Activated naive CD4-positive, alpha-beta T cell treated with anti-CD3 and anti-CD28 coated beads, Interleukin-2, amount 10 ng/mL, durations not matched to agents 7 days and 5 days (primary cell): ENCODE measurements at regions not wholly inside any gene's neighbourhood (a gene's known extent, or its start where the extent isn't known, plus 50 kb on each side); places are given as distances from the start of the nearest gene placed in this dataset.
"Not testable (repeated sequence)": the region's sequence is repeated elsewhere in the genome, so short reads cannot be mapped to it uniquely, and the experiment has no call there.

Source experiments
- CTCF ChIA-PET: fragments of 350-600 bp; sonication (Branson Sonifier 250); formaldehyde crosslinking; loops from one replicate; lab custom pipeline; 2021; ENCODE audit warnings: antibody characterized with exemption; lab: Charles Lee
- DNase-seq: peaks from one replicate; pipeline ENCODE4 v3.0.0-alpha.2; 2020
- H3K27ac Mint-ChIP-seq: one replicate; pipeline ENCODE4 v1.8.0; 2021; ENCODE audit warnings: mild to moderate bottlenecking, moderate library complexity, mixed read lengths
- H3K27me3 Mint-ChIP-seq: one replicate; pipeline ENCODE4 v1.8.0; 2021; ENCODE audit warnings: mild to moderate bottlenecking, mixed read lengths
- H3K36me3 Mint-ChIP-seq: one replicate; pipeline ENCODE4 v1.8.0; 2021; ENCODE audit warnings: mixed read lengths
- H3K4me1 Mint-ChIP-seq: one replicate; pipeline ENCODE4 v1.8.0; 2021; ENCODE audit warnings: mixed read lengths
- H3K4me3 Mint-ChIP-seq: one replicate; pipeline ENCODE4 v1.8.0; 2021; ENCODE audit warnings: mild to moderate bottlenecking, moderate library complexity, mixed read lengths
- H3K9me3 Mint-ChIP-seq: one replicate; pipeline ENCODE4 v1.8.0; 2021; ENCODE audit warnings: mixed read lengths

DNA sequence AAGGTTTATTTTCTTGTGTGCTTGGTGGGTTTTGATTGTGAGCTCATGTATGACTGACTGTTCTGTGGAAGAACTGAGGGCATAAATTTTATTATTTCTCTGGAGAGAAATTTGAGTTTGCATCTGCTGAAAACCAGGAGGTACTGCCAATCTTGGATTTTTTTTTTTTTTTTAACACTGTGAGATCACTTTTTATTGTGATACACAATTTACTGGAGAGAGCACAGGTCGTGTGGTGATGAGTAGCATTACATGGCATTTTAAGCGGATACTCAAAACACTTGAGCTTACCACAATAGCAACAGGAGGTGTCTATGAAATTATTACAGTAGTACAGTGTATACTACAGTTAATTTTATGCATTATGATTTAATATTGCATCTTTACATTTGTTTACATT is 237.4 kb downstream of the MFSD1 start:
- Mint-ChIP-seq H3K27me3 (no peaks in the 10 kb centered on the region), H3K36me3 (no peaks in the 10 kb centered on the region), H3K9me3 (no peaks in the 10 kb centered on the region), H3K4me1 (no peaks in the 10 kb centered on the region), H3K4me3 (no peak overlapping the region), H3K27ac (no peak overlapping the region)
- CTCF ChIA-PET: interaction anchor here (0.6 kb wide), 1 partner anchor 317 kb away, joined by 3 read pairs; no protein-coding TSS in a partner anchor
- DNase-seq: no peak

- CTCF ChIA-PET: no interaction called here
- H3K4me1 Mint-ChIP-seq: no peaks in the 10 kb centered on the region
- no peaks in the 10 kb centered on the region for H3K36me3 Mint-ChIP-seq
- no peak overlapping the region for H3K27ac Mint-ChIP-seq
- no peak for DNase-seq
- no peak overlapping the region for H3K4me3 Mint-ChIP-seq
- no peaks in the 10 kb centered on the region for H3K27me3 Mint-ChIP-seq
- peaks cover 1% of the 10 kb centered on the region for H3K9me3 Mint-ChIP-seq
Observed at GRCh38 chr3:159045279-159045885, 243.5 kb downstream of the MFSD1 start.

GRCh38 chr3:159047361-159047760 is 245.5 kb downstream of the MFSD1 start:
- Mint-ChIP-seq H3K36me3 (no peaks in the 10 kb centered on the region), H3K27ac (no peak overlapping the region), H3K4me3 (no peak overlapping the region), H3K9me3 (peaks cover 1% of the 10 kb centered on the region), H3K4me1 (no peaks in the 10 kb centered on the region), H3K27me3 (no peaks in the 10 kb centered on the region)
- no peak for DNase-seq
- CTCF ChIA-PET: interaction anchor here (1.0 kb wide), 1 partner anchor 73 kb away, joined by 3 read pairs; no protein-coding TSS in a partner anchor

- H3K27me3 Mint-ChIP-seq, H3K4me3 Mint-ChIP-seq, H3K4me1 Mint-ChIP-seq, CTCF ChIA-PET, H3K36me3 Mint-ChIP-seq, DNase-seq, H3K27ac Mint-ChIP-seq, H3K9me3 Mint-ChIP-seq: not testable (repeated sequence)
Observed at GRCh38 chr3:159052494-159052893, 250.6 kb downstream of the MFSD1 start.

- no peak for DNase-seq
- Mint-ChIP-seq H3K9me3 (no peaks in the 10 kb centered on the region), H3K36me3 (no peaks in the 10 kb centered on the region), H3K4me3 (no peak overlapping the region), H3K27ac (no peak overlapping the region), H3K27me3 (no peaks in the 10 kb centered on the region), H3K4me1 (no peaks in the 10 kb centered on the region)
- CTCF ChIA-PET: no interaction called here
Observed at GRCh38 chr3:159057621-159058020, 255.8 kb downstream of the MFSD1 start.

DNA sequence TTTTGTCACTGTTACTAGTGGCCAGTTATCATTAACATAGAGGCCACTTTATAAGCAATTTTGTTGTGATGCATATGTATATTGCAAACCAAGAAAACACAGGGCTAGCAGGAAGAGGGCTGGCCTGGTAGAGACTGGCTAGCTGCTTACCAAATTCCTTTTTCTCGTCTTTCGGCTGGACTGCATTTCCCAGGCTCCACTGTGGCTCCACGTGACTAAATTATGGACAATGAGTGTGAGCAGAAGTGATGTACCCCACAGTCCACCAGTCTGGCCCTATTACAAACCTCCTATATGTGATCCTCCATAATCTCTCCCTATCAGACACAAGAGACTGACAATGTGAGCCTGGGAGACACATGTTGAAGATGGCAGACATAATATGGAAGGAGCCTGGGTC is 257.0 kb downstream of the MFSD1 start:
- CTCF ChIA-PET: no interaction called here
- no peak for DNase-seq
- H3K9me3 Mint-ChIP-seq: no peaks in the 10 kb centered on the region
- no peak overlapping the region for H3K4me3 Mint-ChIP-seq
- H3K36me3 Mint-ChIP-seq: no peaks in the 10 kb centered on the region
- no peaks in the 10 kb centered on the region for H3K4me1 Mint-ChIP-seq
- no peak overlapping the region for H3K27ac Mint-ChIP-seq
- no peaks in the 10 kb centered on the region for H3K27me3 Mint-ChIP-seq

DNA sequence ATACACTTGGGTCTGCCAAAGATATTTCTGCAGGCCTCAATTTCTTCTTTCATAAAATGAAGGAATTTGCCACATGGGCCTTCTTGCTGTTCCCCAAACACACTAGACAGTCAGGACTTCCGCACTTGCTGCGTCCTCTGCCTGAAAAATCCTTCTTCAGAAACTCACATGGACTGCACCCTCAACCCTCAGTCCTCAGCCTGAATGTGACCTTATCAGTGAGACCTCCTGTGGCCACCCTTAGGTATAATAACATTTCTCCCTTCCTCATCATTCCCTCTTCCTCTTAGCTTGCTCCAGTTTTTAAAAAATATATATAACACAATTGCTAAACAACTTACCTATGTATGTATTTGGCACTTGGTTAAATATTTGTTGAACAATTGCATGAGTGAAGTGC is 257.5 kb downstream of the MFSD1 start:
- Mint-ChIP-seq H3K4me3 (no peak overlapping the region), H3K4me1 (no peaks in the 10 kb centered on the region), H3K36me3 (no peaks in the 10 kb centered on the region), H3K9me3 (no peaks in the 10 kb centered on the region), H3K27ac (no peak overlapping the region), H3K27me3 (no peaks in the 10 kb centered on the region)
- CTCF ChIA-PET: no interaction called here
- DNase-seq: no peak

- no peak overlapping the region for H3K27ac Mint-ChIP-seq
- no peaks in the 10 kb centered on the region for H3K36me3 Mint-ChIP-seq
- H3K9me3 Mint-ChIP-seq: no peaks in the 10 kb centered on the region
- no peak for DNase-seq
- no peaks in the 10 kb centered on the region for H3K4me1 Mint-ChIP-seq
- H3K27me3 Mint-ChIP-seq: no peaks in the 10 kb centered on the region
- CTCF ChIA-PET: no interaction called here
- no peak overlapping the region for H3K4me3 Mint-ChIP-seq
Observed at GRCh38 chr3:159062734-159063410, 261.0 kb downstream of the MFSD1 start.

DNA sequence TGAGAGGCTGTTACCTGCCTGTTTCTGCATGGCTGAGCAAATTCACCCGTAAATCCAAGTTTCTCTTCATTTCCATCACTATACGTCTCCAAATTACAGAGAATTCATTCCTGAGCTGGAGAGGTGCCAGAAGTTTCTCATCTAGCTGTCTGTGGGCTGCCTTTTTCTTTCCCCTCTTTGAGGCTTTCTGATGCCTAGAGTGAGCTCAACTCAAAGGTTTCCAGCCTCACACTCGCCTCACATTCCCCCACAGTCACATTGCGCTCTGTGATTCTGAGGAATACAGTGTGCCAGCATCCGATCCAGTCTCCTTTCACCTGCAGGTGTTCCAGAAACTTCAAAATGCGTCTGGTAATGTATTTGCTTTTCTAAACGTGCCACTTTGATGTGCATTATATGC is 267.2 kb downstream of the MFSD1 start, which contains the start of gene IQCJ:
TSS of gene IQCJ (plus strand) at position 229 of the 400 bp plus-strand sequence.
- Mint-ChIP-seq H3K4me3 (no peak within 1 kb of the TSS), H3K27me3 (no peaks in the 10 kb centered on the region), H3K36me3 (no peaks in the 10 kb centered on the region), H3K4me1 (no peaks in the 10 kb centered on the region), H3K27ac (no peak within 1 kb of the TSS), H3K9me3 (no peaks in the 10 kb centered on the region)
- DNase-seq: no peak
- CTCF ChIA-PET: no interaction called here

- Mint-ChIP-seq H3K36me3 (no peaks in the 10 kb centered on the region), H3K4me3 (no peak overlapping the region), H3K27me3 (no peaks in the 10 kb centered on the region), H3K4me1 (no peaks in the 10 kb centered on the region), H3K9me3 (no peaks in the 10 kb centered on the region), H3K27ac (no peak overlapping the region)
- CTCF ChIA-PET: no interaction called here
- DNase-seq: no peak
Observed at GRCh38 chr3:159069866-159070425, 268.1 kb downstream of the MFSD1 start.

GRCh38 chr3:159074756-159075701 is 273.2 kb downstream of the MFSD1 start:
- Mint-ChIP-seq H3K27me3 (no peaks in the 10 kb centered on the region), H3K9me3 (no peaks in the 10 kb centered on the region), H3K4me1 (no peaks in the 10 kb centered on the region), H3K27ac (no peak overlapping the region), H3K36me3 (no peaks in the 10 kb centered on the region), H3K4me3 (no peak overlapping the region)
- CTCF ChIA-PET: no interaction called here
- DNase-seq: no peak

DNA sequence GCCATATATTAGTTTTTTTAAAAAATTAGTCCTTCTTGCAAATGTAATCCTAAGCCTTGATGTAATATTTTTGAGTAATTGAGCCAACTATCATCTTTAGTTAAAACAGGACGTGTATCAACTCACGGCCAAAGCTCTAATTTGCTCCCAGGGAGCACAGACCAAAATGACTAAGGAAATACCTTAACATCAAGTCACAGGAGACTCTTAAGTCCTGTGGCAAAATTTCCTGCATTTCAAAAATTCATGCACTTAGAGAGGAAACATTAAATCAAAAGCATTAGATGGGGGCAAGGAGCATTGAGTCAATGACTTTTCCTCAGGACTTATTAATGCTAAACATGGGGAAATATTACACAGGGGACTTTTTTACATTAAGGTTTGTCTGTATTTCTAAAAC is 276.0 kb downstream of the MFSD1 start:
- no peaks in the 10 kb centered on the region for H3K27me3 Mint-ChIP-seq
- DNase-seq: no peak
- H3K4me1 Mint-ChIP-seq: no peaks in the 10 kb centered on the region
- H3K27ac Mint-ChIP-seq: no peak overlapping the region
- CTCF ChIA-PET: no interaction called here
- H3K4me3 Mint-ChIP-seq: no peak overlapping the region
- no peaks in the 10 kb centered on the region for H3K36me3 Mint-ChIP-seq
- no peaks in the 10 kb centered on the region for H3K9me3 Mint-ChIP-seq

- DNase-seq: no peak
- H3K27me3 Mint-ChIP-seq: no peaks in the 10 kb centered on the region
- no peaks in the 10 kb centered on the region for H3K9me3 Mint-ChIP-seq
- H3K4me1 Mint-ChIP-seq: no peaks in the 10 kb centered on the region
- H3K4me3 Mint-ChIP-seq: no peak overlapping the region
- H3K27ac Mint-ChIP-seq: no peak overlapping the region
- no peaks in the 10 kb centered on the region for H3K36me3 Mint-ChIP-seq
- CTCF ChIA-PET: no interaction called here
Observed at GRCh38 chr3:159080256-159080655, 278.4 kb downstream of the MFSD1 start.

- Mint-ChIP-seq H3K27ac (no peak overlapping the region), H3K27me3 (no peaks in the 10 kb centered on the region), H3K9me3 (no peaks in the 10 kb centered on the region), H3K36me3 (no peaks in the 10 kb centered on the region), H3K4me1 (no peaks in the 10 kb centered on the region), H3K4me3 (no peak overlapping the region)
- DNase-seq: no peak
- CTCF ChIA-PET: no interaction called here
Observed at GRCh38 chr3:159080821-159081220, 279.0 kb downstream of the MFSD1 start.
